BLaER1 (cell line): ENCODE measurements at regions not wholly inside any gene's neighbourhood (a gene's known extent, or its start where the extent isn't known, plus 50 kb on each side); places are given as distances from the start of the nearest gene placed in this dataset.

Experiments
- H3K27ac ChIP-seq: shearing (Covaris generic); formaldehyde crosslinking; 2 replicates; pipeline ENCODE4 v1.8.1; 2022
- H3K27me3 ChIP-seq: shearing (Covaris generic); formaldehyde crosslinking; 2 replicates; pipeline ENCODE4 v1.8.1; 2022
- H3K36me3 ChIP-seq: shearing (Covaris generic); formaldehyde crosslinking; 2 replicates; pipeline ENCODE4 v1.8.1; 2022
- H3K4me1 ChIP-seq: shearing (Covaris generic); formaldehyde crosslinking; 2 replicates; pipeline ENCODE4 v1.8.1; 2022
- H3K4me2 ChIP-seq: shearing (Covaris generic); formaldehyde crosslinking; 2 replicates; pipeline ENCODE4 v1.8.1; 2022
- H3K4me3 ChIP-seq: shearing (Covaris generic); formaldehyde crosslinking; 2 replicates; pipeline ENCODE4 v1.8.1; 2022
- H3K9ac ChIP-seq: shearing (Covaris generic); formaldehyde crosslinking; 2 replicates; pipeline ENCODE4 v1.8.1; 2022
- H3K9me3 ChIP-seq: shearing (Covaris generic); formaldehyde crosslinking; 2 replicates; pipeline ENCODE4 v1.8.1; 2022
- H4K20me1 ChIP-seq: shearing (Covaris generic); formaldehyde crosslinking; 2 replicates; pipeline ENCODE4 v1.8.1; 2022
- Cebpa-rat ChIP-seq: shearing (Covaris generic); IDR thresholded peaks from 2 replicates; pipeline ENCODE4 v1.8.1; 2022

DNA sequence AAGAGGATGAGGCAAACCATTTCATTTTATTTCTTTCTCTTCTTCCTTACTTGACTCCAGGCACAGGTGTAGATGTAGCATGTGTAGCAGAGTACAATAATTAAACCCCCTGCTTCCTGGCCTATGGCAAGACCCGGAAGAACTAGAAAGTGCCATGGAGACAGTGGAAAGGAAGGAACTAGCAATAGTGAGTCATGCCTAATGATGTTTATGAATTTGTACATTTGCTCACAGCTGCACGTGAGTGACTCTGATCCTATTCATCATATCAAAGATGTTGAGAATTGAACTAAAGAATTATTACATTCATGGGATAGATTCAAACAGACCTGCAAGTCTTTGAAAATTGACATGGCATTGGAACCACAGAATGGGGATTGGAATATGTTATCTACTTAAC, 2233.9 kb upstream of the TENM3 start:
- Histone ChIP-seq H3K4me1 (no peaks in the 10 kb centered on the region), H3K27ac (no peak overlapping the region), H4K20me1 (no peaks in the 10 kb centered on the region), H3K36me3 (no peaks in the 10 kb centered on the region), H3K27me3 (no peaks in the 10 kb centered on the region), H3K4me3 (no peak overlapping the region), H3K9ac (no peak overlapping the region), H3K9me3 (0 out of 2 replicates have a peak, but pooled peaks cover 4% of the 10 kb centered on the region), H3K4me2 (no peak overlapping the region)
- no peak for TF ChIP-seq Cebpa-rat

- no peak overlapping the region for H3K9ac ChIP-seq
- H3K27me3 ChIP-seq: no peaks in the 10 kb centered on the region
- H3K4me2 ChIP-seq: no peak overlapping the region
- TF ChIP-seq Cebpa-rat: no peak
- H4K20me1 ChIP-seq: no peaks in the 10 kb centered on the region
- H3K36me3 ChIP-seq: no peaks in the 10 kb centered on the region
- no peak overlapping the region for H3K4me3 ChIP-seq
- H3K4me1 ChIP-seq: no peaks in the 10 kb centered on the region
- no peaks in the 10 kb centered on the region for H3K9me3 ChIP-seq
- H3K27ac ChIP-seq: no peak overlapping the region
Observed at GRCh38 chr4:180028682-180029081, 2214.5 kb upstream of the TENM3 start.

- Histone ChIP-seq H3K36me3 (no peaks in the 10 kb centered on the region), H3K4me2 (no peak overlapping the region), H3K9me3 (no peaks in the 10 kb centered on the region), H4K20me1 (no peaks in the 10 kb centered on the region), H3K4me3 (no peak overlapping the region), H3K27ac (no peak overlapping the region), H3K9ac (no peak overlapping the region), H3K4me1 (no peaks in the 10 kb centered on the region), H3K27me3 (no peaks in the 10 kb centered on the region)
- TF ChIP-seq Cebpa-rat: no peak
Observed at GRCh38 chr4:180031330-180031729, 2211.9 kb upstream of the TENM3 start.

- H3K4me1 ChIP-seq: no peaks in the 10 kb centered on the region
- H3K27ac ChIP-seq: no peak overlapping the region
- H3K36me3 ChIP-seq: no peaks in the 10 kb centered on the region
- no peak overlapping the region for H3K4me2 ChIP-seq
- no peaks in the 10 kb centered on the region for H3K9me3 ChIP-seq
- H4K20me1 ChIP-seq: no peaks in the 10 kb centered on the region
- H3K9ac ChIP-seq: no peak overlapping the region
- no peaks in the 10 kb centered on the region for H3K27me3 ChIP-seq
- no peak overlapping the region for H3K4me3 ChIP-seq
- TF ChIP-seq Cebpa-rat: no peak; the same call in 1 of the 2 replicates
Observed at GRCh38 chr4:180041576-180041975, 2201.6 kb upstream of the TENM3 start.

DNA sequence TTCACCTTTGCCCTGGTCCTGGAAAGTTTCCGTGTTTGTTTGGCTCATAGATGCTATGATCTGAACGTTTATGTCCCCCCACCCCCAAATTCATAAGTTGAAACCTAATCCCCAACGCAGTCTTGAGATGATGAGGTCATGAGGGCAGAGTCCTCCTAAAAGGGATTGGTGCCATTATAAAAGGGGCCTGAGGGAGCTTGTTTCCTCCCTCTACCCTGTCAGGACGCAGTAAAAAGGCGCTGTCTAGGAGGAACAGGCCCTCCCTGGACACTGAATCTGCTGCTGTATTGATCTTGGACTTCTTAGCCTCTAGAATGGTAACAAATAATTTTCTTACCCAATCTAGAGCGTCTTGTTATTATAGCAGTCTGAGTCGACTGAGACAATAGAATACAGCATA, 2190.6 kb upstream of the TENM3 start:
- H3K27ac ChIP-seq: no peak overlapping the region
- H4K20me1 ChIP-seq: peaks cover 5% of the 10 kb centered on the region; the same call in 1 of the 2 replicates
- H3K4me2 ChIP-seq: no peak overlapping the region
- no peak for TF ChIP-seq Cebpa-rat
- H3K9me3 ChIP-seq: no peaks in the 10 kb centered on the region
- H3K4me1 ChIP-seq: peaks cover 6% of the 10 kb centered on the region
- H3K9ac ChIP-seq: no peak overlapping the region
- no peaks in the 10 kb centered on the region for H3K36me3 ChIP-seq
- no peak overlapping the region for H3K4me3 ChIP-seq
- H3K27me3 ChIP-seq: peaks cover 10% of the 10 kb centered on the region

- no peaks in the 10 kb centered on the region for H3K36me3 ChIP-seq
- H3K27me3 ChIP-seq: peaks cover 26% of the 10 kb centered on the region
- no peak overlapping the region for H3K27ac ChIP-seq
- peaks cover 4% of the 10 kb centered on the region; the same call in 1 of the 2 replicates for H3K9me3 ChIP-seq
- H3K4me2 ChIP-seq: no peak overlapping the region
- no peak overlapping the region for H3K9ac ChIP-seq
- H3K4me1 ChIP-seq: peaks cover 16% of the 10 kb centered on the region
- peaks cover 17% of the 10 kb centered on the region for H4K20me1 ChIP-seq
- no peak for TF ChIP-seq Cebpa-rat
- H3K4me3 ChIP-seq: no peak overlapping the region
Observed at GRCh38 chr4:180054291-180054690, 2188.9 kb upstream of the TENM3 start.

GRCh38 chr4:180057299-180057721, 2185.9 kb upstream of the TENM3 start:
- H3K27ac ChIP-seq: no peak overlapping the region
- peaks cover 29% of the 10 kb centered on the region for H4K20me1 ChIP-seq
- peaks cover 46% of the 10 kb centered on the region for H3K27me3 ChIP-seq
- peak overlapping the region; percentile 69 for H3K4me3 ChIP-seq
- H3K4me2 ChIP-seq: peak overlapping the region; percentile 99
- peaks cover 4% of the 10 kb centered on the region; the same call in 1 of the 2 replicates for H3K9me3 ChIP-seq
- no peaks in the 10 kb centered on the region for H3K36me3 ChIP-seq
- no peak overlapping the region for H3K9ac ChIP-seq
- H3K4me1 ChIP-seq: peaks cover 20% of the 10 kb centered on the region
- TF ChIP-seq Cebpa-rat: no peak

GRCh38 chr4:180057891-180058671, 2185.1 kb upstream of the TENM3 start:
- H3K27me3 ChIP-seq: peaks cover 46% of the 10 kb centered on the region
- peak overlapping the region; percentile 34; the same call in 1 of the 2 replicates for H3K9ac ChIP-seq
- H3K27ac ChIP-seq: no peak overlapping the region
- peaks cover 20% of the 10 kb centered on the region for H3K4me1 ChIP-seq
- no peak for TF ChIP-seq Cebpa-rat
- peaks cover 4% of the 10 kb centered on the region; the same call in 1 of the 2 replicates for H3K9me3 ChIP-seq
- peaks cover 29% of the 10 kb centered on the region for H4K20me1 ChIP-seq
- H3K4me2 ChIP-seq: peak overlapping the region; percentile 99
- no peaks in the 10 kb centered on the region for H3K36me3 ChIP-seq
- peak overlapping the region; percentile 69 for H3K4me3 ChIP-seq

DNA sequence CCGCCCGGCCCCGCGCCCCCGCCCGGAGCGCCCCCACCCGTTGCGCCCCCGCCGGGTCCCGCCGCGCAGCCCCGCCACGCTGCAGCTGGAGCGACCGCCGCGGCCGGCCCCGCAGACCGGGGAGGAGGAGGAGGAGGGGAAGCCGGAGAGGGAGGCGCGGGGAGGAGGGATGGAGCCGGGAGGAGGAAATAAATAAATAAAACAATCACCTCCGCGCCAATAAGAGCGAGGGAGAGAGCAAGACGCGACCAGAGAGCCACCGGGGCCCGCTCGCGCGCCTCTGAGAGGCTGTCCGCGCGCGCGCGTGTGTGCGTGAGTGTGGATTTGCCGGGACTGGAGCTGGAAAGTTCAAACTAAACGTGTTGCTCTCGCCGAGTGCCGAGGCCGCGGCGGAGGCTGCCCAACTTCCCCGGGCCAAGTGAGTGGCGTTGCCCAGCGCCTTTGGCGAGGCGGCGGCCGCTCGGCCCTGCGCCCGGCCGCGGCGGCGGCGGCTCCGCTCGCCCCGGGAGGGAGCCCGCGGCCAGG, 2184.4 kb upstream of the TENM3 start:
- Histone ChIP-seq H3K36me3 (no peaks in the 10 kb centered on the region), H3K9ac (no peak overlapping the region), H3K4me2 (peak overlapping the region; percentile 99), H3K9me3 (peaks cover 4% of the 10 kb centered on the region; the same call in 1 of the 2 replicates), H3K4me1 (peaks cover 20% of the 10 kb centered on the region), H3K27me3 (peaks cover 46% of the 10 kb centered on the region), H3K27ac (no peak overlapping the region), H4K20me1 (peaks cover 29% of the 10 kb centered on the region), H3K4me3 (peak overlapping the region; percentile 69)
- no peak for TF ChIP-seq Cebpa-rat

GRCh38 chr4:180059216-180059881, 2183.9 kb upstream of the TENM3 start:
- Histone ChIP-seq H3K36me3 (no peaks in the 10 kb centered on the region), H3K4me2 (peak overlapping the region; percentile 99), H3K9ac (no peak overlapping the region), H3K4me1 (peaks cover 20% of the 10 kb centered on the region), H3K27me3 (peaks cover 46% of the 10 kb centered on the region), H3K9me3 (peaks cover 4% of the 10 kb centered on the region; the same call in 1 of the 2 replicates), H3K27ac (no peak overlapping the region), H4K20me1 (peaks cover 29% of the 10 kb centered on the region), H3K4me3 (peak overlapping the region; percentile 69)
- no peak for TF ChIP-seq Cebpa-rat
